ENCODE measurements at regions not wholly inside any gene's neighbourhood (a gene's known extent, or its start where the extent isn't known, plus 50 kb on each side); places are given as distances from the start of the nearest gene placed in this dataset.

DNA sequence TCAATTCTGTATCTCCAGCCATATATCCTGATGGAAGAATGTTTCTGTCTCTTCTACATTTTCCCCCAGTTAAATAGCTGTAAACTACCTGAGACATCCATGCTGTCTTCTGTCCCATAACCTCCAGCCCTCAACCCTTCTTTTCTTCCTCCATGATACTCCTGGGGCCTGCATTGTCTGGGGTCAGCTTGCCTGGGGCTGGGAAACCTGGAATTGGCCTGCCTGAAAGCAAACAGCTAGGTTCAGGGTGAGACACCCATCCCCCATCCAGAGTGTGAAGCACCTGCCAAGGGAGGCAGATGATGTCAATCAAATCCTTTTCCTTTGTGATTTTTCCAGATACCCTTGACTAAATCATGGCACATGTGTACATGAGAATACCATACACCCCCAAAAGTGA, 313.7 kb upstream of the MGAT5 start:
- TF ChIP-seq CTCF (IDR thresholded peaks at IDR 0.05; ENCODE audit: low read depth, low read length, poor library complexity, severe bottlenecking) (no peak), EZH2phosphoT487 (IDR thresholded peaks at IDR 0.05; ENCODE audit: borderline replicate concordance, low read length) (no peak)

All from DOHH2 (cell line).